ENCODE measurements at regions not wholly inside any gene's neighbourhood (a gene's known extent, or its start where the extent isn't known, plus 50 kb on each side); places are given as distances from the start of the nearest gene placed in this dataset.

DNA sequence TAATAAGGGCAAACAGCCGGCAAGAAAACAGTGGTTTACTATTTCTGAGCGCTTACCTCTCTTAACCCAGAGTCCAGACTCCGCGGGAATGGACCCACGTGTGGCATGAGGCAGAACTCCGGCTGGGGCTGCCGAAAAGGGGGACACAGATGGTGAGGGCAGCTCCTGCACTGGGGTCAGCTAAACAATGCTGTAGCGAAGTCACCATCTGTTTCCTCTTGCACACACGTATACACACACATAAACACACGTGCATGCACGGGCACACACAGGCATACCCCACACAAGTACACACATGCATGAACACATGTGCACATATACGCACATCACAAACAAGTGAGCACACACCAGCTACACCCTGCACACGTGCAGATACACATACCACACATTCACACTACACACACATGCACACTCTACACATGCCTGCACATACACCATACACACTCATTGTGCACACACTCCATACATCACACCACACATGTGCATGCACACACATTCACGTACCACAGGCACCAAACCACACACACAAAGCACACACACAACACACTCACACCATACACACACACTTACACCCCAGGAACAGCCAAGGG is 105.9 kb upstream of the ID2 start:
- no peak for DNase-seq

DNA sequence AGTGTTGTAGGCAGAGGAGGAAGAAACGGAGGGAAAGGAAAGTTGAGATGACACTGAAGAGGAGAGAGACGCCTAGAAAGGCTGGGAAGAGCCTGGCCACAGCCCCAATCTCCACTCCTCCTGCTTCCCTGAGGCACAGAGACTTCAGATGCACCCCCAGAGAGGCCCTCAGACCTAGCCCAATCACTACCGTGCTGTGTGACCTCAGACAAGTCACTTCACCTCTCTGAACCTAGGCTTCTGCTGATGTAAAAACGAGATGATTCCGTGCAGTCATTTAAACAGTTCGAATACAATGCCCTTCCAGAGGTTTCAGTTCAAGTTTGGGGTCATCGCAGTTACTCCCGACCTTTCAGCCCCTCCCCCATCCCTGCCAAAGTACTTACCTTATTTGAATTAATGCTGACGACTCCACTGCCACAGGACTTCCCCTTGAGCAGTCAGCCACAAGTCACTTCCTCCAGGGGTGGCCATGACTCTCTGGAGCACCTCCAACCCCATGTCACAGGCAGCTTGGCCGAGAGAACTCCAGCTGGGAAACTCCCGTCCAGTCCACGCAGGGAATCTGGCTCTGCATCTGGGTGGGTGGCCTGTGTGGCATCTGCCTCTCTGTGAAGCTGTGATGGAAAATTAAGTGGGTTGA is 105.2 kb upstream of the ID2 start:
- DNase-seq, result peak; percentile 74

DNA sequence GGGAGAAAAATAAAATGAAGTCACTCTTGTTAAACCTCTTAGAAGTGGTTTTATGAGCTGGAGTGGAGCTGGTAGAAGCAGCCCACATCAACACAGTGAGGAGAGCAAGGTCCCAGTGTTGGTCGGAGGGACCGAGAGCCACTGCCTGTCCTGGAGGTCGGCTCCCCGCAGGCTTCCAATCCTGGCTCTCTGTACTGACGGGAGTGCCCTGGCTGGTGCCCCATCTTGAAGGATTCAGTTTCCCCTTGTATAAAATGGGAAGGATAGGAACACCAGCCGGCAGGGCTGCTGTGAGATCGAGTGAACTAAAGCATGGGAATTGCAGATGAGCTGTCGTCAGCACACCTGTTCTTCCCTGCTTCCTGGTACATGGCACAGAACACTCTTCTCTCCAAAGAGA is 104.3 kb upstream of the ID2 start:
- no peak for DNase-seq

DNA sequence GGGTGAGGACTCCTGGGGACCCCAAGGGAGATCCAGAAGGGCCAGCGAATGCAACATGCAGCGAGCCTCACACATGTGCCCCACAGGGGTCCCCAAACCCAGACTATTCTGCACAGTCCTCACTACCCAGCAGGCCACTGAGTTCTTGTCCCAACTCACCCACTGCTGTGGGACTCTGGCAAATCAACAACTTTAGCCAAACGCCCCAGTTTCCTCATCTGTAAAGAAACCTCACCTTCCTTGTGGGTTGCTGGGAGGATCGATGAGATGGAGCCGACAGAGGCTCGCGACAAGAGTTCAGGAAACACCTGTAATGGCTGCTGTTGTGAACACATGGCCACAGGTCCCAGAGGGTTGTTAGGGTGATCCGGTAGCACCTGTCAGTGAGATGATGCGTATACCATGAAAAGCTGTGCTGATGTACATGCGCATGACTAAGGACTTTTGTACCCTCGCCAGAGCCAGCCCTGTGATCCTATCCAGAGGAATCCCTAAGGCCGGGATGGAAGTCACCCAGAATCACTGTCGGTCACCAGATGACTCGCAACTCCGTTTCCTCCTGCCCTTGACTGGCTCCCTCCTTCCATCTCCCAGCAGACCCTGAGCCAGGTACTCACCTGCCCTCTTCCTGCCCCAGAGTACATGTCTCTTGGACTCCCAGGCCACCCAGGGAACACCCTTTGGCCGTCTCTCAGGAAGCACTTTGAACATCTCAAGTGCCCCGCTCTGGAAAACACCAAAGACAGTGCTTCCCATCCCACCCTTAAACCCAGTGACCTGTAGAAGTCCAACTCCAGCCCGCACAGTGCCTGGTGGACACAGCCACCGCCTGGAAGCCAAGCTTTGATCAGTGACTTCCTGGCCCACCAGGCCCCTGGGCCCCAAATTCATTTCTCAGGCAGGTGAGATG is 103.3 kb upstream of the ID2 start:
- no peak for DNase-seq

DNA sequence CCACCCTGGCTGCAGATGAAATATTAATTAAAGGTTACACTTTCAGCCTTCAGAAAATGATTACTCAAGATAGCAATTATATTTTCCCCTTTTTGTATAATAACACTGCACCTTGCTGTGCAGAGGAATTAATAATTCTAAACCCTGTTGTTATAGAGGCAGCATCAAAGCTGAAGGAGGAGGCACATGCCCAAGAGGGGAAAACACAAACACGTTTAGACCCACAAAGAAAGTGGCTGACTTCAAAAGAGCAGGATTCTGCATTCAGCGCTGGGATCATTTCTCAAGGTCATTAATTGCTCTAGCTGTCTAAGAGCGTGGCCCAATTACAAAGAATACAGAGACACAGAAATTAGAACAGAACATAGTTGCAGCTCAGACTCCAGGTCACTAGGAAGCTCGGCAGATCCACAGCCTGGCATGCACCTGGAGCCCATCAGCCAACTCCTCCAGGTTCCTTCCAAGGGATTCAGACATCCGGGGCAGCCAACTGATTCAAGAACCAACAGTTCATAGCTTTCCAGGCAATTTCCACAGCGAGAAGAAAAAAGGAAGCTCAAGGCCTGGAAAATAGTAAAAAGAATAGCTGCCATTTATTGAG is 102.3 kb upstream of the ID2 start:
- DNase-seq, result no peak

DNA sequence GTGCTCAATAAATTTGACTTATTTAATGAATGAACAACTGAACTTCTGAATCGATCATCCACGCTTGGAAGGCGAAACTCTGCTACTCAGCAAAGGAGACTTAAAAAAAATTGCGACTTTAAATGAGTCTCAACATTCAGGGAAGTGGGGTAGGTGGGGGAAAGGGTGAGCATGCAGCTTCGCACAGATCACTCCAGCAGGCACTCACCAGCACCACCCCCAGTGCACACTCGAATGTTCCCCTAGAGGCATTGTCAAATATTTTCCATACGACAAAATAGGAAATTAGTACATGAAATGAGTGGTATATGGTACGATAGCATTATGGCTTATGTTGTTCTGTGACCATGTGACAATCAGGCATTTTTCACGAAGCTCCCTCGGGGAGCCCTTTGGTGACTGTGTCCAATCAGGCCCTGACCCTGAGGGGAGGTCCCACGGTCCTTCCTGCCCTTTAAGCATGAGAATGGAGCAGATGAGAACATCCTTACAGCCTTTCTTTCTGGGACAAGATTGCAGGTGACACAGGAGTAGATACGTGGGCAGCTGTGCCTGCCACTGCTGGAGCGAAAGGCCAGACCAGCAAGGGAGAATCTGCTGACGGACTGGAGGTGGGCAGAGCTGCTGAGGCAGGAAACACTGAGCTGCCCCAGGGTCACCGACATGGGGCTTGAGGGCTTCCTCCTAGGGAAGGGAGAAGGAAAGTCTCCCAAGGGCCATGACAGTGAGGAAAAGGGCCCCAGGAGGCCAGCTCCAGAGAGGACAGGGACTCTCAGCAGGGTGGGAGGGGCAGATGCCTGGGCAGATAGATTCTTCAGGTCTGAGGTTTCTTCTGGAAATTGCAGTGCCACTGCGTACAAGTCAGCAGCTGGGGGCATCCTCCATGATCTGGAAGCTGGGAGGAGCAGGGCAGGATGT is 101.3 kb upstream of the ID2 start:
- DNase-seq, result no peak

DNA sequence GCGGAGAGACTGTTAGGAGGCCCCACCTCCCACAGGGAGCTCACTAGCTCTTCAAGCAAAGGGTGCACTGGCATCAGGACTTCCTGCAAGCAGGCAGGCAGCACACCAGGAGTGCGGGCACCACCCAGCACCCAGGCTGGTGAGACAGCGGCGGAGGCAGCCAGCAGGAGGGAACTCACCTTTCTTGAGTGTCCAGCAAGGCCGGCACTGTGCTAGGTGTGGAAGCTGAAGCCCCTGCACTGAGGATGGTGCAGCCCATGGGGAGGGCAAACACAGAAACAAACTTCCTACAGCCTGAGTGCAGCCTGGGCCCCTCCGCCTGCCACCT is 100.7 kb upstream of the ID2 start:
- DNase-seq, result no peak

DNA sequence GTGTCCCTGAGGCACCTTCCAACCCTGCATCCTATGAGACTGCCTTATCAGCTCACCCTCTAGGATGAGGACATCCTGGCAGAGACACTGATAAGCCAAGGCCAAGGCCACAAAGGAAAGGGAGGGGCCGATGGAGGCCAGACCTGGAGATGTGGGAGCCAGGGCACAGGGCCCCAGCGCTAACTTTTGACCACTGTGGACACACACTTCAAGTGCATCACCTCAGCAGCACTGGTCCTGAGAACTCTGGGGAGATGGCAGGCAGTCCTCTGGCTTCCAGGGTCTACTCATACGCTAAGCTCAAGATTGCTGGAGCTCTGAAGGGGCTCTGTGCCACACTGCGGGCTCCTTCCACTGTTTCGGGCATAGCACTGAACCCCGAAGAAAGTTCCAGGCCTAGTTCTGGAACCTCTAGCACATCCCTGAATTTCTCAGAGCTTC is 100.2 kb upstream of the ID2 start:
- no peak for DNase-seq

DNA sequence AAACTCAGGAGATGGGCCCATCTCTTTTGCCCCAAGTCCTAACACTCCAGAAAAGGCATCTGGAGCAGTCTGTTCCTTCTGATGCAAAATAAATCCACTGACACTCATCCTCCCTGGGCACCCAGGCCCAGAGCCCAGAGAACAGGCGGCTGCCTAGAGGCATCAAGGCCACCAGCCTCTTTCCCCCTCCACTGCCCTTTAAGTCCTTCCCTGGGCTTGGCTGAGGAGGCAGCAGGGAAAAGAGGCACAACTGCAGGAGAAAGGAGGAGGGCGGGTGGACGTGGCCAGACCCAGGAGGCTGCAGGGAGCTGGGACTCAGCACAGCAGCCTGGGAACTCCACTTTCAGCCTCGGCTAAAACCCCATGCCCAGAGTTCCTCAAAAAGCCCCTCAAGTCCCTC is 99.7 kb upstream of the ID2 start:
- no peak for DNase-seq

DNA sequence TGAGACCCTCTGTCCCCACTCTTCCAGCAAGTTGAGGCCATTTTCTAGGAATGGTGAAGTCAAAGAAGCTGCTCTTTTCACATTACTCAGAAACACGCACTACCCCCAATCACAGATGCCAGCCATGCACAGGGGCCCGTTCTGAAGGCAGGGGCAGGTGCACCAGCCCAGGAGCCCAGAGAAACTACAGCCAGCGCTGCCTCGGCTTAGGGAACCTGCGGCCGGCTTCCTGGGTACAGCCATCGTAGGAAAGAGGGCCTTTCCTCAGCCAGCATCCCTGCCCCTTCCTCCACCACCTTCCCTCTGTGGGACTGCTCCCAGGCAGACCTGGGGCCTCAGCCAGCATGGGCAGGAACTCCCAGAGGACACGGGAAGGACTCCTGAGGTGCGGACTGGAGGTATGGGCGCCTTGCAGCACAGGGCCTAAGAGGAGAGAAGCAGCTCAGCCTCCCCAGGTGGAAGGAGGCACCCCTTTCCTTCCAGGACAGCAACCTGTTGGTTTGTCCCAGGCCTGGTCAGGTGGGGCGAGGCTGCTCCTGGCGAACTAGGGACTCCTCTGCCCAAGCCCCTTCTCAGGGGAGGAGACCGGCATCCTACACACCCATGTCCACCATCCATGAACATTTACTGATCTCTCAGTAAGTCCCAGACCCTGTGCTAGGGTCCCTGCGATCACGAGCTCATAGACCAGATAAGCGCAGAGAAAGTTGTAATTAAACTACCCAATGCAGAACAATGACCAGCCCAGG is 99.0 kb upstream of the ID2 start:
- DNase-seq, result no peak

DNA sequence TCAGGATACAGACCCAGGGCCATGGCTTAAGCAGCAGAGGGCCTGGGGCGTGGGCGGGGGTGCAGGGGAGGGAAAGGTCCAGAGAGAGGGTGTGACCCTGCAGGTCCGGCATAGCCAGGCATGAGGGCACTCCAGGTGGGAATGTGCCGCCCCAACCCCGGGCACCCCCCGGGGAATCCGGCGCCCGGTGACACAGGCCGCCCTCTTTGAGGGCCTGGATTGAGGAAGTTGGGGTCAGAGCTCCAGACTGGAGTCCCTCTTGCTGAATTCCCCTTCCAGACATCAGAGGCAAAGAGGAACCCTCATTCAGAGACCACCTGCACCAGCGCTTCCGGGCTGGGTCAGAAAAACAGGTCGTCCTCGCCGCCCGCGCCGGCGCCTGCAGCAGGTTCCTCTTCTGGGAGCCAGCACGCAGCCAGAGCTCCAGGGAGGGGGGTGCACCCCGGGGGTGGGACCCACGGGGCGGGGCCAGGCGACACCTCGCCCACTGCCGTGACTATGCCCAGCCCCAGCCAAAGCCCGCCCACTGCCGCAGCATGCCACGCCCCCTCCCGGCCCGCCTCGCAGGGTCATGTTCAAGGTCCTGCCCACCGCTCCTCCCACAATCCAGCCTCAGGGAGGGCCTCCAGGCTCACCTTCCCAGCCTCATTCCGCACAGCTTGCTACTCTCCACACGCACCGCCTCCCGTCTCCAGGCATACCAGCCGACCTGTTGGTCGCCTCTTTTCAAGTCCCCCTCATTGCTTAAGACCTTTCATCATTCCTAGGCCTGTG is 98.3 kb upstream of the ID2 start:
- peak; percentile 92 for DNase-seq

DNA sequence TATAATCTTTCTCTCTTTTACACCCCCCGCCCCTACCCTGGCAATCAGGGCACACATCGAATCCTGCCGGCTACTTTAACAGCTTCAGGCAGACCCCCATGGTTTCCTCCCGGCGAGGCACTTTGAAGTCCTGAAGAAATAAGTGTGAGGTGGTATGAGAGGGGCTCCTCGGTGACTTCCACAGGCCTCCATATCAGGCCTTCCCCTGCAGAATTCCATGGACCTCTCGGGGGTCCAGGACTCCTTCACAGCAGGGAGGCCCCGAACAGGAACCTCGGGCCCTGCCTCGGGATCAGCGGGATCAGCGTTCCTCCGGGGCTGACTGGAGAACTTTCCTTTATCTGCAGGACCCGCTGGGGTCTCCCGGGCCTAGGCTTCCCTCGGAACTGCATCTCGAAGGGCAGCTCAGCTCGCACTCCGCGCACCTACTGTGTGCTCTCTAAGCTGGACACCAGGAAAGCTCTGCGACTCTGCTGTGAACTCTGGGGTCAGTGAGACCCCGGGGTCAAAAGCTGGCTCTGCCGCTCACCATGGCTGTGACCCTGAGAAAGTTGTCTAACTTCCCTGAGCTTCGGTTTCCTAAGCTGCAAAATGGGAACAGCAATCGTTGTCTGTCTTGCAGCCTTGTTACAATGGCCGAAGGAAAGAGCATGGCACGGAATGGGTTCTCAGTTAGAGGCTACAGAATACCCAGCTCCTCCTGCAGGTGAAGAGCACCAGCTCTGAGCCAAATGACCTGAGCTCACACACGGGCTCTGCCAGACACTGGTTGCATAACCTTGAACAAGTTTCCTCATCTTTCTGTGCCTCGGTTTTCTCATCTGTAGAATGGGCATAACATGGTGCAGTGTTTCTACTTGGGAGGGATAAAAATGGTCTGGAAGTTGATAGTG is 97.4 kb upstream of the ID2 start:
- DNase-seq, result no peak

DNA sequence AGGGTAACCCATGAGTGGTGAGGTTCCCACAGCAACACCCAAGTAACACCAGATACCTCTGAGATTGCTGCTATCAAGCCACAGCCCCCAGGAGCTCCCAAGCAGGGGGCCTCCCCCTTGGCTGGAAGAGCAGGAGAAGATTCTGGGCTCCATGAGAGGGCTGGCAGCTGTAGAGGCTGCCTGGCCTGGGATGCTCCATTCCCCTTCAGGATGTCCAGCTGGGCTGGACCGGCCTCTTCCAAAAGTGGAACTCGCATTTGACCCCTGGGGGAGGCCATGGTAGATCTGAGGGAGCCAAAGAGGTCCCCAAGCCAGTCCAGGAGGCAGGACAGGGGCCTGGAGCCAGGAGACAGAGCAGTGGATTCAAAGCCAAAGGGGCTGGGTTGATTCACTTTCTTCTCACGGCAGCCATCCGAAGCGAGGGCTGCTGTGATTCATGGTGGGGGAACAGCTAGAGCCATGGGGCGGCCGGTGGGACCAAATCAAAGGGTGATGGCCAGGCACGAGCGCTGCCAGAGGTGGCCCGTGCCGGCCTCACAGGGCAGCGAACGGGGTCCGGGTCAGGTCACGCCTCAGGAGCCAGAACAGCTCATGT is 95.3 kb upstream of the ID2 start:
- no peak for DNase-seq

DNA sequence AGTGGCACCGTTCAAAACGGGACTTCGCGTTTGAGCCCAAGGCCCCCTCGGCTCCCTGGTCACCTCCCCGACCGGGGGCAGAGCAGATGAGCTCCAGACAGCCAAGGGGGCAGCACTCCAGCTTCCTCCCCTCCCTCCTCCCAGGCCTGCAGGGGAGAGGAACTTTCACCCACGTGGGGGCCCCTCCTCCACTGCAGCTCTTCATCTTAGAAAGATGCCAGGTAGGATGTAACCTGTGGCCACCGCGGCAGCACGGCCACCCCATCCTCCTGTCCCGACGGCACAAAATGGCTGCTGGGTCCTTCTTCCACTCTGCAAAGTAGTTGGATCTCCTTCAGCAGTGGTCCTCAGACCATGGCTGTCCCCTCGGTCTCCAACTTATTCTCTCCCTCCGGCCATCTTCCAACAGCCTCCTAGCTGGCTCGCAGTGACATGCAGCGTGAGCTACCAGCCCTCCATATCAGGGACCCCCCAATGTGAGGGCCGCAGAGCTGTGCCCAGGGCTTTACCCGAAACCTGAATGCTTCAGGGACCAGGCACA is 94.5 kb upstream of the ID2 start:
- no peak for DNase-seq

DNA sequence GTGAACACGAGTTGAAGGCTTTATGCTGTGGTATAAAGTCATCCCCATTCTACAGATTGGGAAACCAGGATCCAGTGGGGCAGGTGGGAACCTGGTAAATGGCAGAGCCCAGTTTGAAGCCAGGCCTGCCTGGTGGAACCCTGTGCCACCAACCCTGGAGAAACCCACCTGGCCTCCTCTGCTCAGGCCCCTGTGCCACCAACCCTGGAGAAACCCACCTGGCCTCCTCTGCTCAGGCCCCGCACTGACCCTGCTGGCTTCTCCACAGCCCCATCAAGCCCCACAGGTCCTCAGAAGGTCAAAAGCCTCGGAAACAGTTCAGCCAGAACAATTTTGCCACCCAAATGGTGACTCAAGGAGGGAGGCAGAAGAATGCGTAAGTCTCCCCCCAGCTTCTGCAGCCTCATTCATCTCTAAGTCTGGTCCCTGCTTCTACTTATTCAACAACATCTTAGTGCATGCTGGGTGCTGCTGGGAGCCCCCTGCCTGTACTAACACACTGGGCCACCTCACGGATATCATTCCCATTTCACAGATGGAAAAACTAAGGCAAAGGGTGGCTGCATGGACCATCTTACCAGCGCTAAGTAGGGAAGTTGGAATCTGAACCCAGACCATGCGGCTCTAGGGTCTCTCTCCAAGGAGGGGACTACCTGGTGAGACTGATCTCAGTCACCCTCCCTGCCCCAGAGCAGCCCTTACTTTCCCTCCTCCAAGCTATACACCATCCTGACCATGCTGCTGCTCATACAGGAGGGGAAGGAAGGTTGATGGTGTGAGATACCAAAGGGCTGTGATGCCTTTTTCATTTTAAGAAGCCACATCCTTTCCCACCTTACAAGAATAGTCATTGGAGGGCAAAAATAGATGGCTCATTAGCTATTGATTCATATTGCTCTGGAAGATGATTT is 93.7 kb upstream of the ID2 start:
- no peak for DNase-seq

DNA sequence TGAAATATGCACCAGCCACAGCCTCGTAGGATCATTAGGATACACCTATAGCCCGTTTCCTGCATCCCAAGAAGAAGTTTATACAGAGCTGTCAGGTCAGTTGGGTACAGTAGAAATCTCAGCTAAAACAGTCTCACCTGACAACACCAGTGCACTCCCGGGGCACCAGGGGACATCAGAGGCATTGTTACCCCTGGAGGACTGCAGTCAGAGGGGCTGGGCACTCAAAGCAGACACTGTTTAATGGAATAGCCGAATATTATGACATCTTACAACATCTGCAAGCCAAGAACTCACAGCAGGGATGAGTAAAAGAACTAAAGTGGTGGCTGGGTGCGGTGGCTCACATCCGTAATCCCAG is 93.0 kb upstream of the ID2 start:
- no peak for DNase-seq

DNA sequence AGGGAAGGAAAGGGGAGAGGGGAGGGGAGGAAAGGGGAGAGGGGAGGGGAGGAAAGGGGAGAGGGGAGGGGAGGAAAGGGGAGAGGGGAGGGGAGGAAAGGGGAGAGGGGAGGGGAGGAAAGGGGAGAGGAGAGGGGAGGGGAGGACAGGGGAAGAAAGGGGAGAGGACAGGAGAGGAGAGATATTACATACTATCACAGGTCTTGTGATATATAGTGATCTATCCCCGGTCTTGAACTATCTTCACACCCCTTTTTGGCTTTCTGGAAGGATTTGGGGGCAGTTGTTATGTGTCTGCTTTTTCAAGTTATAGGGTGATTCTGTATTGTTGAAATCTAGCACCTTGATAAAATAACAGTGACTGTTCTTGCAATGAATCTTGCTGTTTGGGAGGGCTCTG is 92.1 kb upstream of the ID2 start:
- DNase-seq, result no peak

DNA sequence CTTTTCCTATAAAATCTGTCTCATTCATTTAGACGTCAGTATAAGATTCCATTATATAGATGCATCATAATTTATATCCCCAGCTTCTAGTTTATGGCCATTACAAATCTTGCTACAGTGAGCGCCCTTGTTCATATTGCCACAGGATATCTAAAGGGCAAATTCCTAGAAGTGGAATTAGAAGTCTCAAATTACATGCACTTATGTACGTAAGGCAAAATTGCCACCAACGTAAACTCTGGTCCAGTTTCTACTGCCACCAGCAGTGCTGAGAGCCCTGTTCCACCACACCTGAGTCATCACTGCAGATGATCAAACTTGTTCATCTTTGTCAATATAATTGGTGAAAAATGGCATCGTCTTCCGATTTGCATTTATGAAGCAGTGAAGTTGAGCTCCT is 90.9 kb upstream of the ID2 start:
- DNase-seq, result no peak
